ENCODE measurements at regions not wholly inside any gene's neighbourhood (a gene's known extent, or its start where the extent isn't known, plus 50 kb on each side); places are given as distances from the start of the nearest gene placed in this dataset.

DNA sequence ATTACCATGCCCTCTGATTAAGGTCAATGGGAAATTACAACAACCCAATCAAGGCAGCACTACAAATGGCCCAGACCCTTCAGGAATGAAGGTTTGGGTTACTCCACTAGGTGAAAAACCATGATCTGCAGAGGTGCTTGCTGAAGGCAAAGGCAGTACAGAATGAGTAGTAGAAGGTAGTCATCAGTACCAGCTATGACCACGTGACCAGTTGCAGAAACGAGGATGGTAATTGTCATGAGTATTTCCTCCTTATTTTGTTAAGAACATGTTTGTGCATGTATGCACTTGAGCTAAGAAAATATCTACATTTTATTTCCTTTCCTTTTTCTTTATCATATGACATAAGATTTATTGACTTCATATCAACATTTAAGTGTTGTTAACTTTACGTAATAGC lies 607.1 kb downstream of the KCNT2 start:
- TF ChIP-seq CTCF (conservative IDR thresholded peaks at IDR 0.05; ENCODE audit: low read length) (no peak), EZH2phosphoT487 (IDR thresholded peaks at IDR 0.05; ENCODE audit: borderline replicate concordance) (no peak)
- Histone ChIP-seq H3K4me1 (ENCODE audit: insufficient read depth, low read length, poor library complexity, severe bottlenecking) (no peaks in the 10 kb centered on the region), H3K9me3 (ENCODE audit: insufficient read depth, low read depth, low read length) (no peaks in the 10 kb centered on the region), H3K36me3 (ENCODE audit: insufficient read depth, low read length) (no peaks in the 10 kb centered on the region), H2AFZ (ENCODE audit: low read length) (no peak overlapping the region), H3K79me2 (ENCODE audit: insufficient read depth, low read length) (no peaks in the 10 kb centered on the region), H4K20me1 (ENCODE audit: insufficient read depth, low read length, poor library complexity, severe bottlenecking) (no peaks in the 10 kb centered on the region), H3K4me2 (ENCODE audit: low read depth, low read length, poor library complexity, severe bottlenecking) (no peak overlapping the region), H3F3A (ENCODE audit: low read depth) (no peaks in the 10 kb centered on the region), H3K4me3 (ENCODE audit: low read length, poor library complexity, severe bottlenecking) (no peak overlapping the region), H3K9ac (ENCODE audit: low read depth, low read length, poor library complexity, severe bottlenecking) (no peak overlapping the region), H3K27me3 (ENCODE audit: insufficient read depth, low read length, poor library complexity, severe bottlenecking) (no peaks in the 10 kb centered on the region), H3K9me2 (replicated peaks; ENCODE audit: low read depth, low read length) (no peaks in the 10 kb centered on the region)

- Histone ChIP-seq H3K36me3 (ENCODE audit: insufficient read depth, low read length) (no peaks in the 10 kb centered on the region), H3K79me2 (ENCODE audit: insufficient read depth, low read length) (no peaks in the 10 kb centered on the region), H3K9me2 (replicated peaks; ENCODE audit: low read depth, low read length) (no peaks in the 10 kb centered on the region), H3K4me1 (ENCODE audit: insufficient read depth, low read length, poor library complexity, severe bottlenecking) (no peaks in the 10 kb centered on the region), H3K9ac (ENCODE audit: low read depth, low read length, poor library complexity, severe bottlenecking) (no peak overlapping the region), H3K27me3 (ENCODE audit: insufficient read depth, low read length, poor library complexity, severe bottlenecking) (no peaks in the 10 kb centered on the region), H3K4me2 (ENCODE audit: low read depth, low read length, poor library complexity, severe bottlenecking) (no peak overlapping the region), H3F3A (ENCODE audit: low read depth) (no peaks in the 10 kb centered on the region), H3K9me3 (ENCODE audit: insufficient read depth, low read depth, low read length) (no peaks in the 10 kb centered on the region), H4K20me1 (ENCODE audit: insufficient read depth, low read length, poor library complexity, severe bottlenecking) (no peaks in the 10 kb centered on the region), H2AFZ (ENCODE audit: low read length) (no peak overlapping the region), H3K4me3 (ENCODE audit: low read length, poor library complexity, severe bottlenecking) (no peak overlapping the region)
- TF ChIP-seq EZH2phosphoT487 (IDR thresholded peaks at IDR 0.05; ENCODE audit: borderline replicate concordance) (no peak), CTCF (conservative IDR thresholded peaks at IDR 0.05; ENCODE audit: low read length) (no peak)
These were observed 609.2 kb downstream of the KCNT2 start for GRCh38 chr1:195999022-195999421.

GRCh38 chr1:195981448-195982139 lies 626.6 kb downstream of the KCNT2 start:
- Histone ChIP-seq H3K9me3 (ENCODE audit: insufficient read depth, low read depth, low read length) (no peaks in the 10 kb centered on the region), H4K20me1 (ENCODE audit: insufficient read depth, low read length, poor library complexity, severe bottlenecking) (no peaks in the 10 kb centered on the region), H3K4me3 (ENCODE audit: low read length, poor library complexity, severe bottlenecking) (no peak overlapping the region), H3K79me2 (ENCODE audit: insufficient read depth, low read length) (no peaks in the 10 kb centered on the region), H3F3A (ENCODE audit: low read depth) (no peaks in the 10 kb centered on the region), H3K9me2 (replicated peaks; ENCODE audit: low read depth, low read length) (no peaks in the 10 kb centered on the region), H3K36me3 (ENCODE audit: insufficient read depth, low read length) (no peaks in the 10 kb centered on the region), H3K4me1 (ENCODE audit: insufficient read depth, low read length, poor library complexity, severe bottlenecking) (no peaks in the 10 kb centered on the region), H3K27me3 (ENCODE audit: insufficient read depth, low read length, poor library complexity, severe bottlenecking) (no peaks in the 10 kb centered on the region), H3K9ac (ENCODE audit: low read depth, low read length, poor library complexity, severe bottlenecking) (no peak overlapping the region), H2AFZ (ENCODE audit: low read length) (no peak overlapping the region), H3K4me2 (ENCODE audit: low read depth, low read length, poor library complexity, severe bottlenecking) (no peak overlapping the region)
- TF ChIP-seq CTCF (conservative IDR thresholded peaks at IDR 0.05; ENCODE audit: low read length) (no peak), EZH2phosphoT487 (IDR thresholded peaks at IDR 0.05; ENCODE audit: borderline replicate concordance) (no peak)

All from Loucy (cell line).